Left kidney (tissue), 1 donor: ENCODE measurements at regions not wholly inside any gene's neighbourhood (a gene's known extent, or its start where the extent isn't known, plus 50 kb on each side); places are given as distances from the start of the nearest gene placed in this dataset.
"Not testable (repeated sequence)": the region's sequence is repeated elsewhere in the genome, so short reads cannot be mapped to it uniquely, and the experiment has no call there.

Experiments
- DNase-seq: peaks from one replicate; pipeline ENCODE4 v3.0.0-alpha.2; 2013

DNA sequence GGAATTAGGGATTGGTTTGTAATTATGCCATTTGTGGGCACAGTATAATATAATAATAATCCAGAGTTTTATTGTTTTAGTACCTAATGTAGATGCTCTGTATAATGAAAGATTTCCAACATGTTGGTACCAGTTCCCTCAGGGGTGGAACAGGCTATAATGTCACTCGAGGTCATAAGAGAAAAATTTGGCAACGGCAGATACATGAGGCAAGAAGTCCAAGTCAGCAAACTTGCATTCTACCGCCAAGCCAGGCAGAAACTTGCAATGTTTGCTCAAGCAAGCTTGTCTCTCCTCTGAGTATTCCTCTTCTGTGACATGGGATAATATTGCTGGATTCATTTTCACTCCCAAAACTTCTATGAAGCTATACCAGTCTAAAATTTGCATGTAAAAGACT, 520.0 kb upstream of the SALL3 start:
- no peak for DNase-seq

DNA sequence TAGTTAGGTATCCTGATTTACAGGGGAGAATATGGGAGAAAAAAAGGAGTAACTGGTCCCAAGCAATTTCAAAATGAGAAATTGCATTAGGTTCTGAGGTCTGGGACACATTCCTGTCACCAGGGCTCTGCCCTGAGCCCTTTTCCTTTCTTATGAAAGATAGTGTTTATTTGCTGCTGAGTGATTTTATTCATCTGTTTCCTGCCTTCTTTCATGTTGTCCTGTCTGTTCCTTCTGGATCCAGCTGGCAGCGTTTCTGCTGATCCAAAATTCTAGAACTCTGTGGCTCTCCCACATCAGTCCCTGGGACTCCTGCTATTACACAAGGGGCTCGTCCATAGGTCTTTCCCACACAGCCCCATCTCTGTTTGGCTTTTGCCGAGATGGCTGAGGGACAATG, 519.1 kb upstream of the SALL3 start:
- no peak for DNase-seq

DNA sequence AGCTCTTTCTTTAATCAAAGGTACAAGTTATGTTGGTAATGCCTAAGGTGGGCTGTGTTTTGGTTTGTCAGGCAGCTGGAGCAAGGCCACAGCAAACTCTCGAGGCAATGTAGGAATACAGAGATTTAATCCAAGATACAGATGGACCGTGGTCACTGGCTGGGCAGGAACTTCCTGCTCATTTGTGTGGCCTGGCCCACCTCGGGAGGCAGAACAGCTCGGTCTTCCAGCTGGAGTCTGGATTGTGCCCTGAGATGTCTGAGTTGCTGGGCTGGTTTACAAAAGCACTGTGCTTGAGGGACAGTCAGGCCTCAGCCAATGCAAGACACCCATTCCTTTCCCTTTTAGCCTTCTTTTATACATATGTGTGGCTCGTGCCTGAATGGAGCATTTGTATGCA, 506.1 kb upstream of the SALL3 start:
- no peak for DNase-seq

DNA sequence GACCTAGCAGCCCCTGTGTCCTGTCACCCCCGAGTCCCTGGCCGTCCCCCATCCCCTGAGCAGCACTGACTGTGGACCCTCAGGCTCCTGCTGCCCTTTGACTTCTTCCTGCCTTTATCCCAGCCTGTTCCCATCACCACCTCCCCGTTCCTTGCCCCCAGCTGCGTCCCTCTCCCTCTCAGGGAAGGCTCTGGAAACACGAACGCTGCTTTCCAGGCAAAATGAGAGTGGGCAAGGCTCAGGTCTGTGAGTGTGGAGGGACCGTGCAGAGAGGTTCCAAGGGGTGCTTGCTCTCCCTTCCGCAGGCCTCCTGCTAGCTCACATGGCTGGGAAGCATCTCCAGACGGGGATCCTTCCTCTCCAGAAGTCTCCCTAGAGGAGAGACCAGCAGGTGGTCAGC, 501.8 kb upstream of the SALL3 start:
- DNase-seq = no peak

DNA sequence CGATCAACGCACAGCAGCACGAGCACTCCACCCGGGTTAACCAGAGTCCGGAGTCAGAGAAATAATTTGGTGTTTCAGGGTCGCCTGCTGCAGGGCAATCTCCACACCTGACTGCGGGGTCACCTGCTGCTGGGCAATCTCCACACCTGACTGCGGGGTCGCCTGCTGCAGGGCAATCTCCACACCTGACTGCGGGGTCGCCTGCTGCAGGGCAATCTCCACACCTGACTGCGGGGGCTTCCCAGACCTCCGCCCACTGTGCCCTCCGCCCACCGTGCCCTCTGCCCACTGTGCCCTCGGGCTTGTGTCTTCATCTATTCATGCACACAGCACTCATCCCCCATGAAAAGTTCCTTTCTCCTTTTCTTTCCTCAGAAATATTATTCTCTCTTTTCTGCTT, 500.2 kb upstream of the SALL3 start:
- DNase-seq = no peak

DNA sequence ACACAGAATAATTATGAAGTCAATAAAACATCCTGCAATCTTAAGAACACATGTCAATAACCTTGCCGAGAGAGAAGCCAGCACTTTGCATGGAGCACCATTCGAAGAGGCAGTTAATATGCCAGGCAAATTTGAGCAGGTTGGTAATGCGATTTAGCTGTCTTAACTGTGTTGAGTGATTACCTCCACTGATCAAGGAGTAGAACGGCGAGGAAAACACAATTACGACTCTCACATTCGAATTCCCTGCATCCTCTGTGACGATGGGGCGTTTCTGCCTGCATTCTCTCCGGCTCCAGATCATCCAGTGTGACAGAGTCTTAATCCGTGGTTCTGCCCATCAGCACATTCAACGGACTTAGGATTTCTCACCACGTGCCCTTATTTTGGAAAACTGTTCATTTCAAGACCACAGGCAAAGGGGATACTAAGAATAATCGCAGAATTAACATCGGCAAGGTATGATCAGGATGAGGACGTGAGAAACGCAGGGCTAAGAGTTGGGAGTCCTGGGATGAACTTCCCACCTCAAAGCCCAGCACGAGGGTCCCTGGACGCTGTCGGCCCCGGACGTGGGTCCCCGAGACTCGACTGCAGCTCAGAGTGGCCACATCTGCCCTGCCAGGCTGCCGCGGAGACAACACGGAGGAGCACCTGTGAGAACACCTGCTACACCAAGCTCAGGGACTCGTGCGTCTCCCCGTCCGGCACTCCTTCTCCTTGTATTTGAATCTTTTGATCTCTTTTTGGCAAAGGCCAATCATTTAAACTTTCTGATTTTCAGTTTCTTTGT, 499.2 kb upstream of the SALL3 start:
- no peak for DNase-seq

DNA sequence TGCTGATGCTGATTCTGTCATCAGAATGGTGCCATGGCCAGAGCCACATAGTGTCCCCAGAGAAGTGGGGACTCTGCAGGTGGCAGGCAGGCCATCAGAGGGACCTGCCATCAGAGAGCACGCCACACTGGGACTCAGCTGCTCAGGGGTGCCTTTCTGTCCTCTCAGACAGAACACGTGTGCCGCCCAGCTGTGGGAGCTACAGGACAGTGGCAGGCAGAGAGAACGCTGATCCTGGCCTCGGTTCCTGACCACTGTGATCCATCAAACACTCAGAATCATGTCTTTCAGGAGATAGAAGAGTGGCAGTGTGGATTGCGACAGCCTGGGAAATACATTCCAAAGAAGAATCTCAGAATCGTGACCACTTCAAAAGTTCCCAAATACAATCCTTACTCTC, 497.2 kb upstream of the SALL3 start:
- no peak for DNase-seq

DNA sequence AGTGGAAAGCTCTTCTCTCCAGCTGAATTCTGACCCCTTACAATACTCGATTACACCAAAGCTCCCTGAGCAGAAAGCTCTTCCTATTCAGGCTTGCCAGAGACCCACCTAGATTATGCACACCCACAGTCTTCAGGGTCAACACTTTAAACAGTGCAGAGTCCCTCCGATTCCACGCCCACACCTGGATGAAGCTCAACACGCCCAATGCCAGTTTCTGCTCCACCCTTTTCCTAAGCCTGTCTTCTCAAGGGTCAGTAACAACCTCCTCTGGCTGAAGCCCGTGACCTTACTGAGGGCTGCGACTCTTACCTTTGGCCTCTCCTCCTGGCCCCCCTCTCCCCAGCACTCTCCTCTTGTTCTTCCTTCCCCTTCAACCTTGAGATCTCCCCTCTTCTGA, 492.0 kb upstream of the SALL3 start:
- no peak for DNase-seq

DNA sequence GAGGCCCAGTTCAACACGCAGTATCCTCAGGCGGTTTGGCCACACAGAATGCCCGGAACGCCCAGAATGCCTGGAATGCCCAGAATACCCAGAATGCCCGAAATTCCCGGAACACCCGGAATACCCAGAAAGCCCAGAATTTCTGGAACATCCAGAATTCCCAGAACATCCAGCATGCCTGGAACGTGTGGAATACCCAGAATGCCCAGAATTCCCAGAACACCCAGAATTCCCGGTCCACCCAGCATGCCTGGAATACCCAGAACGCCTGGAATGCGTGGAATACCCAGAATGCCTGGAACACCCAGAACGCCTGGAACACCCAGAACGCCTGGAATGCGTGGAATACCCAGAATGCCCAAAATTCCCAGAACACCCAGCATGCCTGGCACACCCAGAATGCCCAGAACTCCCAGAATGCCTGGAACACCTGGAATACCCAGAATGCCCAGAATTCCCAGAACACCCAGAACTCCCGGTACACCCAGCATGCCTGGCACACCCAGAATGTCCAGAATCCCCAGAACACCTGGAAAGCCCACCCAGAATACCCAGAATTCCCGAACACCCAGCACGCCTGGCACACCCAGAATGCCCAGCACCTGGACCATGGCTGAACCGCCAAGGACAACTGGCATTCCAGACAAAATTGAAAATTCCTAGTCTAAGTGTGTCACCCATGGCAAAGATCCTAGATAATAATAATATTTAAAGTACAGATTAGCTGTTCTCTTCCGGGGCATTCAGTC, 487.4 kb upstream of the SALL3 start:
- no peak for DNase-seq

DNA sequence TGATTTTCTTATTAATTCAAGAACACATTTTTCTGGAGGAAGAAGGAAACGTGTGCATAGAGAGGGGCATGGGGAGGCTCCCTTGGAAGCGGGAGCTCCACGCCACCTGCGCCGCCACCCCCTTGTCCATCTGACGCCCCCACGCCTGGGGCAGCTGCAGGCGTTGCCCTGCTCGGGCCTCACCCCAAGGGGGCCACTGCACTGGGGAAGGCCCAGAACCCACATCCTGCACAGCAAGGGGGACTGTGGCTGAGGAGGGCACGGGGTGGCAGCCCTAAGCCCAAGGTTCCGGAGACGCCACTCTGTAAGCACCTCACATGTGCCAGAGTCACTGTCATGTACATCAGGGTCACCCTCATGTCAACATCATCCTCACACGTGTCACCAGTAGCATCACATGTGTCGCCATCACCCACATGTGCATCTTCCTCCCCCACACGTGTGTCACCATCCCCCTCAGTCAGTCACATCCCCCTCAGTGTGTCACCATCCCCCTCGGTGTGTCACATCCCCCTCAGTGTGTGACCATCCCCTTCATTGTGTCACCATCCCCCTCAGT, 486.7 kb upstream of the SALL3 start:
- no peak for DNase-seq

DNA sequence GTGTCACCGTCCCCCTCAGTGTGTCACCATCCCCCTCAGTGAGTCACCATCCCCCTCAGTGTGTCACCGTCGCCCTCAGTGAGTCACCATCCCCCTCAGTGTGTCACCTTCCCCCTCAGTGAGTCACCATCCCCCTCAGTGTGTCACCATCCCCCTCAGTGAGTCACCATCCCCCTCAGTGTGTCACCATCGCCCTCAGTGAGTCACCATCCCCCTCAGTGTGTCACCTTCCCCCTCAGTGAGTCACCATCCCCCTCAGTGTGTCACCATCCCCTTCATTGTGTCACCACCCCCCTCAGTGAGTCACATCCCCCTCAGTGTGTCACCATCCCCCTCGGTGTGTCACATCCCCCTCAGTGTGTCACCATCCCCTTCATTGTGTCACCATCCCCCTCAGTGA, 486.1 kb upstream of the SALL3 start:
- DNase-seq = not testable (repeated sequence)

DNA sequence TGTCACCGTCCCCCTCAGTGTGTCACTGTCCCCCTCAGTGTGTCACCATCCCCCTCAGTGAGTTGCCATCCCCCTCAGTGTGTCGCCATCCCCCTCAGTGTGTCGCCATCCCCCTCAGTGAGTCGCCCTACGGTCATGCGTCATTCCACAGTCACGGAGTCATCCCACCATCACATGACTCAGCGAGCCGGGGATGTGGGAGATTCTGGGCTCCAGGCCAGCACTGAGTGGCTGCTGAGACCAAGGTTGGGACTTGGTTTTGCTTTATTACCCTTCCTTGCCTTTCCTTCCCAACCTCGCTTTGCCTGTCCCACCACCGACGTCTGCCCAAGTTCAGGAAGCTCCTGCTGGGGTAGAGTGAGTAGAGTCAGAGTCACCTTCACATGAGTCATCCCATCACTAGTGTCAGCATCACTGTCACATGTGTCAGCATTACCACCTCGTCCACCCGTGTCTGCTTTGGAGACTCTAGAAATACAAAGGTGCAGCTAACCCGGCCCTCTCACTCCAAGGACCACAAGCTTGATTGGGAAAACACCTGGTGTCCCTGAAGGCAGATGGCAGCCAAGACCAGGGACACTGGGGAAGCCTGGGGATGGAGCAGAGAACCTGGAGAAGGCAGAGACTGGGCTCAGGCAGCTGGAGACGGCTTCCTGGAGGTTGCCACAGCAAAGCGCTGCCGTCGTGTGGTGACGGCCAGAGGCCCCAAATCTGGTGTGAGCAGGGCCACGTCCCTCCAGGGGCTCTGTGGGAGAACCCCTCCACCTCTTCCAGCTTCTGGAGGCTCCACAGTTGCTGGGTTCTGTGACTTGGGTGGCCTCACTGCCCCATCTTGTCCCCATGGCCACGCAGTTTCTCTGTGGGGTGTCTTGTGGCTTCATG, 485.2 kb upstream of the SALL3 start:
- no peak for DNase-seq

DNA sequence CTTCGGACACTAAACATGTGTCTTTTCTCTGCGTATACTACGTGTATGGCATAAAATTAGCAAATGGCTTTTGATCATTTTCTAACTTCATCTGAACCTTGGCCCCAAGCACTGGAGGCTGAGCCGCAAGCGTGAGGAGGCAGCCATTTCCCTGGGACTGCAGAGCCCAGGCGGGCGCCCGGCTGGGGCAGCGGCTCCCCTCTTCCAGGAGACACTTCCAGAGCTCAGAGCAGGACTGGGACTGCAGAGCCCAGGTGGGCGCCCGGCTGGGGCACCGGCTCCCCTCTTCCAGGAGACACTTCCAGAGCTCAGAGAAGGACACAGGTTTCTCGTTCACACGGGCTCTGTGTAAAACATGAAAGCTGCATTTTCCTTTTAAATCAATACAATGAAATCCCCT, 484.1 kb upstream of the SALL3 start:
- DNase-seq = no peak

DNA sequence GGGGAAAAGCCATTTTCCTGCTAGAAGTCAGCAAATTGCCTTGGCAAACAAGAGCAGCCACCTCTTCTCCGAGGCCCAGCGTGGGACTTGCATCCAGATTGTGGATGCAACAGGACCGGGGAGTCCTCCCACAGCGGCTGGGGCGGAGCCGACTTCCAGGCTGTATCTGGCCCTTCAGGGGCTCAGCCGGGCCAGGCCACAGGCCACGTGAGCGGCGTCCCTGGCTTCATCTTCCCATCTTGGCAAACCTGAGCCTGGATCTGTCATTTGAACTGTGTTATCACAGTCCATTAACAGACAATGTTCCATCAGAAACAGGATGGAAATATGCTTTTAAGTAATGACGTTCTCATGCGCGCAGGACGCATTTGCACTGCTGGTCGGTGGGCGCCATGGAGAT, 483.5 kb upstream of the SALL3 start:
- no peak for DNase-seq

DNA sequence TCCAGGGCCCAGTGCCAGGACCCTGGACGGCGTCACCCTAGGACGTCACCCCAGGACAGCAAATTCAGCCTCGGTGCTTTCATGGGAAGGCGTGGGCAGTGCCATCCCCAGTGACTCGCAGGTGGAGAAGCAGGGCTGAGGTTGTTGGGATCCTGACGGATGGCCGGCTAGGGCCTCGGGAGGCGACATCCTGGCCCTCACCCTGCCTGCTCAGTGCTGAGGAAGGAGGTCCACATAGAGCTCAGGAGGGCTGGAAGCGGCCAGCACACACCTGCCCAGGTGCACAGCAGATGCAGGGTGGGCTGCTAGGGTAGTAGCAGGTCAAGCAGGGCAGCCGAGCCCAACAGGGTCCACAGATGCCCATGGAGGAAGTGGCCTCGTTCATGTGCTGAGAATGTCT, 482.0 kb upstream of the SALL3 start:
- no peak for DNase-seq

DNA sequence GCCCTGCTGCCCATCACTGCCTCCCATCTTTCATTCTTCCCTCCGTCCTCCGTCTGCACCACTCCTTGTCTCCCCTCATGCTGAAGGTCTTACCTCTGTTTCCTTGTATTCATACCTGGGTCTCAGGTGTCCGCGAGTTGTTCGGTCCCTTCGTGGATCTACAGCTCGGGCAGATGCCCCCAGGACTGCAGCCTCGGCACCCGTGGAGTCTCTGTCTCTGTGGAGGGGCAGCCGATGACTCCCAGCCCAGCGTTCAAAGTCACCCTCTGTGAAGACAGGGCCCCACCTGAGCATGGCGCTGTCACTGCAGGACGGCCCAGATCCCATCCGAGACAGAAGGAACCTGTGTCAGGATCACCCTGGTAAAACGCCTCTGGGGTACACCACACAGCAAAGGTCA, 480.0 kb upstream of the SALL3 start:
- DNase-seq = no peak

DNA sequence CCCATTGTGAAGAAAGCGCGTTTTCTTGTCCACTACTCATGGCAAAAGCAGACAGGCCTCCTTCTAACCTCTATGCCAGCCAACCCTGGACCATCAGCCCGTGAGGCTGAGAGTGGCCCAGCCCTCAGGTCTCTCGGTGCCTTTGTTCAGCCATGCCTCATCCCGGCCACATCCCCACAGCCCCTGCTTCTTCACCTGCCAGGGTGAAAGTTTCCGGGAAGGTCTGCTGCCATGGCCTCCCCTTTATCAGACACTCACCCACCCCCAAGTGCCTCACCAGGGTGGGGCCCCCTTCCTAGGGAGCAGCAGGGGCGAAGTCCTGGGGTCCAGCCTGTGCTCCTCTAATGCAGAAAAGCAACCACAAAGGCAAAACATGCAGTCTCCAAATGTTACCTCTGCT, 478.4 kb upstream of the SALL3 start:
- DNase-seq = no peak

DNA sequence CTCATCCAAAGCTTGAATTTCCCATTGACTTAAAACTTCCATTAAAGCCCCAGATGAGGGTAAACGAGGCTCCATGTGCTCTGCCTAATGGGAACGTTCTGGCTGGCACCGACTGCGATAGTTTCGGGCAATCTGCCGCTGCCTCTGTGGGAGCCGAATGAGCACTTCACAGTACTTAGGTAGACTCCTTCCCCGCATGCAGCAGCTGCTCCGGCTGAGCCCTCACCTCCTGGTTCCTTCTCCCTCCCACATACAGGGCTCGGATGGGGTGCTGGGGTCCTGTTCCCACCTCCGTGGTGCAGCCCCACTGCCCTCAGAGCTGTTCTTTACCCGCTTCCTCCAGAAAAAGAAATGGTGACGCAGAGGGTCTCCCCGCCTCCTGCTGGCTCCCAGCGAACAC, 476.5 kb upstream of the SALL3 start:
- DNase-seq = no peak

DNA sequence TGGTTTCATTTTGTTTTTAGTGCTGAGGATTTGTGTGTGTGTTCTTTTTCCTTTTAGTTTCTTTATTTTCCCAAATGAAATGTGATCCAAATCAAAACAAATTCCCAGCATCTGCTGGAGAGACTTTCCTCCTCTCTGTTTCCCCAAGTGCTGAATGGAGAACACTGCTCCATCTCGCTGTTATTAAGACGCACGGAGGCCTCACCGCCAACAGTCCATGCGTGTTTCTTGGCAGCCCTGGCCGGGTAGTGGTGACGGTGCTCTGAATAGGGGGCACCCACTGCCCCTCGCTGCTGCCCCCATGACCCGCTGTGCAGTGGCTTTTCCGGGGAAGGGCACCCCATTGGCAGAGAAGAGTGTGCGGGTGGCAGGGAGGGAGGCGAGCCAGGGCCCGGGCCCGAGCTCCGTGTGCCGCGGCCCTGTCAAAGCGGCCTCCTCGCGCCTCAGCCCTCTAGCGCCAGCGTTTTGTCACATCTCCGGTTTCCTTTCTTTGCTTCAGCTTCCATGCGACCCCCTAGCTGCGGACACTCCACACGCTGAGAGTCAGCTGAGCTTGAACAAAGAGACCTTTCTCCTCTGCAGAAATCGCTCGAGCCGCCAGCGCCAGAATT, 473.7 kb upstream of the SALL3 start:
- DNase-seq = peak; percentile 68

DNA sequence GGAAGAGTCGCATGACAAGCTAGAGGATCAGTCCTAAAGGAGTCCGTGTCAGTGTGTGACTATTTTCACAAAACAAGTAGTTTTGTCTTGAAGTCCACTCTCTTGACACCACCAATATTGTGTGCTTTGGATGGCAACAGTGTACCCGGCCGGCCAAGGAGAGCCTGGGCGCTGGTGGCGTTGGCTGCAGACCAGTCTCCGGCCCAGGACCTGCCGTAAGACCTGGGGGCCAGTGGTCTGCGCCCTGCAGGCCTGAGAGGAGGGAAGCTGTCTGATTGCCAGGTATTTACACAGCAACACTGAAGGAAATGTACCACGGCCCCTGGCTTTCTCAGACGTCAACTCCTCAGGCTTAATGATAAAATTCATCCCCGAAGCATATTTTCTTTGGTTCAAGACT, 472.4 kb upstream of the SALL3 start:
- DNase-seq = no peak

DNA sequence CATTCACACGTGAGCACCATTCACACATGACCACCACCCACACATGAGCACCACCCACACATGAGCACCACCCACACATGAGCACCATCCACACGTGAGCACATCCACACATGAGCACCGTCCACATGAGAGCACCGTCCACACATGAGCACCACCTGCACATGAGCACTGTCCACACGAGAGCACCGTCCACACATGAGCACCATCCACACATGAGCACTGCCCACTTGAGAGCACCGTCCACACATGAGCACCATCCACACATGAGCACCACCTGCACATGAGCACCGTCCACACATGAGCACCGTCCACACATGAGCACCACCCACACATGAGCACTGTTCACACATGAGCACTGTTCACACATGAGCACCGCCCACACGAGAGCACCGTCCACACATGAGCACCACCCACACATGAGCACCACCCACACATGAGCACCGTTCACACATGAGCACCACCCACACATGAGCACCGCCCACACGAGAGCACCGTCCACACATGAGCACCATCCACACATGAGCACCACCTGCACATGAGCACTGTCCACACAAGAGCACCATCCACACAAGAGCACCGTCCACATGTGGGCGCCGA, 471.3 kb upstream of the SALL3 start:
- not testable (repeated sequence) for DNase-seq

DNA sequence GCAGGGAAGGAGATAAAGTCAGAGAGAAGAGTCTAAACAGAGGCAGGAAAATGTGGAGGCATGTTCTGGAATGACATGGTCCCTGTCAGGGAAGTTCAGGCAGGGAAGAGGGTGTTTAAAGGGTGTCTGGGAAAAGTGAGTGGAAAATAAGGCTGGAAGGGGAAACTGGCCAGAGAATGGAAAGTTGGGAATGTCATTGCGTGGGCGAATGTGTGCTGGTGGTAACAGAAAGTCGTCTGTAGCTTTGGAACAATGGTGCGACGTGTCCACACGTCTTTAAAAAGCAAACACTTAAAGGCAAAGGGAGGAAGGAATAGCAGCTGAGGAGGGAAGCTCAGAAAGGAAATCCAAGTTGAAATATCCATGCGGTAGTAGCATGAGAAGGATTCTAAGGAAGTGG, 469.5 kb upstream of the SALL3 start:
- no peak for DNase-seq
